ENCODE measurements at regions not wholly inside any gene's neighbourhood (a gene's known extent, or its start where the extent isn't known, plus 50 kb on each side); places are given as distances from the start of the nearest gene placed in this dataset.
"Not testable (repeated sequence)": the region's sequence is repeated elsewhere in the genome, so short reads cannot be mapped to it uniquely, and the experiment has no call there.

GRCh38 chr12:33022724-33023123 is 126.1 kb upstream of the PKP2 start:
- DNase-seq, result not testable (repeated sequence)

GRCh38 chr12:33017029-33017428 is 120.5 kb upstream of the PKP2 start:
- DNase-seq, result not testable (repeated sequence)

GRCh38 chr12:33012226-33012625 is 115.6 kb upstream of the PKP2 start:
- DNase-seq, result no peak

- no peak for DNase-seq
Observed at GRCh38 chr12:33006106-33006505, 109.5 kb upstream of the PKP2 start.

GRCh38 chr12:33000016-33000415 is 103.4 kb upstream of the PKP2 start:
- DNase-seq, result no peak

GRCh38 chr12:32997471-32997870 is 100.9 kb upstream of the PKP2 start:
- no peak for DNase-seq

- DNase-seq, result no peak
Observed at GRCh38 chr12:32995623-32996022, 99.0 kb upstream of the PKP2 start.

GRCh38 chr12:32993404-32993803 is 96.8 kb upstream of the PKP2 start:
- no peak for DNase-seq

- no peak for DNase-seq
Observed at GRCh38 chr12:32989705-32990104, 93.1 kb upstream of the PKP2 start.

- no peak for DNase-seq
Observed at GRCh38 chr12:32988982-32989381, 92.4 kb upstream of the PKP2 start.

- no peak for DNase-seq
Observed at GRCh38 chr12:32987512-32987911, 90.9 kb upstream of the PKP2 start.

- DNase-seq, result peak; percentile 2
Observed at GRCh38 chr12:32983968-32984367, 87.4 kb upstream of the PKP2 start.

GRCh38 chr12:32983332-32983731 is 86.8 kb upstream of the PKP2 start:
- DNase-seq, result no peak

- no peak for DNase-seq
Observed at GRCh38 chr12:32981139-32981538, 84.6 kb upstream of the PKP2 start.

- DNase-seq, result no peak
Observed at GRCh38 chr12:32975122-32975521, 78.5 kb upstream of the PKP2 start.

GRCh38 chr12:32970465-32971110 is 74.0 kb upstream of the PKP2 start:
- DNase-seq, result no peak

GRCh38 chr12:32964981-32965585 is 68.5 kb upstream of the PKP2 start:
- no peak for DNase-seq

- DNase-seq, result not testable (repeated sequence)
Observed at GRCh38 chr12:32956418-32956817, 59.8 kb upstream of the PKP2 start.

- DNase-seq, result no peak
Observed at GRCh38 chr12:32952681-32953080, 56.1 kb upstream of the PKP2 start.

- DNase-seq, result no peak
Observed at GRCh38 chr12:32949815-32950214, 53.2 kb upstream of the PKP2 start.

- DNase-seq, result peak; percentile 35
Observed at GRCh38 chr12:32947206-32948067, 50.9 kb upstream of the PKP2 start.

- no peak for DNase-seq
Observed at GRCh38 chr12:32946504-32947131, 50.0 kb upstream of the PKP2 start.

Data from hematopoietic multipotent progenitor cell treated with erythropoietin and hydrocortisone succinate and interleukin-3 and kit ligand, for 4 days (in vitro differentiated cells).